ENCODE measurements at regions not wholly inside any gene's neighbourhood (a gene's known extent, or its start where the extent isn't known, plus 50 kb on each side); places are given as distances from the start of the nearest gene placed in this dataset.

DNA sequence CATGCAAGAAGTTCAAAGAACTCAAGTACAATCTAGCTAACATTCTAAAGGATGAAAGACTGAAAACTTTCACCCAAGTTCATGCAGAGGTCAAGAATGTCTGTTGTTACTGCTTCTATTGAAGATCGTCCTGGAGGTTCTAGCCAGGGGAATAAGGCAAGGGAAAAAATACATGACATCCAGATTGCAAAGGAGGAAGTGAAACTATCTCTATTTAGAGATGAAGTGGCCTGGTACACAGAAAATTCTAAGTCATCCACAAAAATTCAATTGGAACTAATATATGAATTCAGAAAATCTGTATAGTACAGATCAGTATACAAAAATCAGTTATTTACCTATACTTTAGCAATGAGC, 693.0 kb downstream of the NR2F2 start:
- no CpG with 5 or more reads among the region's 1 CpG for WGBS (ENCODE audit: insufficient coverage, low lambda C conversion rate)
- Histone ChIP-seq H3K36me3 (ENCODE audit: control insufficient read depth, insufficient read depth, low read length) (no peaks in the 10 kb centered on the region), H3K9me3 (ENCODE audit: control insufficient read depth, low read depth, low read length) (no peaks in the 10 kb centered on the region), H3K4me1 (ENCODE audit: control insufficient read depth, insufficient read depth, low read length) (no peaks in the 10 kb centered on the region), H3K27me3 (ENCODE audit: control insufficient read depth, insufficient read depth, low read length) (no peaks in the 10 kb centered on the region), H3K4me3 (ENCODE audit: low read length) (no peak overlapping the region), H3K27ac (ENCODE audit: low read length) (no peak overlapping the region)
- DNase-seq, result no peak

DNA sequence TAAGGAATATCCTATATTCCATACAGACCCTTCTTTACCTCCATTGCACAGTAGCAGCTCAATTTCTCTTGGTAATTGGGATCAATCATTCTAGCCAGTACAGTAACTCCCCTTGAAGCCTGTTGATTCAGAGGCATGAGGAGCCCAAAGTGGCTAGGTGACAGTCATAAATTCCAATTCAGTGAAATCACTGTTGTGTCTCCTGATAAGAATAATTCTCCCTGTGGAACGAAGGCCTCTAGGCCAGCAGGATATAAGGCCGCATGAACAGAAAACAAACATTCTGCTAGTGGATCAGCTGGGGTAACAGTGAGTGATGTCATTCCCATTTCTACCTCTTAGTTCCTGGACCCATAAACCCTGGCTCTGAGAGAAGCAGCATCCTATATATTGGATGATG, 696.3 kb downstream of the NR2F2 start:
- no CpG with 5 or more reads among the region's 2 CpGs for WGBS (ENCODE audit: insufficient coverage, low lambda C conversion rate)
- no peak for DNase-seq
- Histone ChIP-seq H3K4me3 (ENCODE audit: low read length) (no peak overlapping the region), H3K4me1 (ENCODE audit: control insufficient read depth, insufficient read depth, low read length) (no peaks in the 10 kb centered on the region), H3K9me3 (ENCODE audit: control insufficient read depth, low read depth, low read length) (no peaks in the 10 kb centered on the region), H3K27me3 (ENCODE audit: control insufficient read depth, insufficient read depth, low read length) (no peaks in the 10 kb centered on the region), H3K36me3 (ENCODE audit: control insufficient read depth, insufficient read depth, low read length) (no peaks in the 10 kb centered on the region), H3K27ac (ENCODE audit: low read length) (no peak overlapping the region)

DNA sequence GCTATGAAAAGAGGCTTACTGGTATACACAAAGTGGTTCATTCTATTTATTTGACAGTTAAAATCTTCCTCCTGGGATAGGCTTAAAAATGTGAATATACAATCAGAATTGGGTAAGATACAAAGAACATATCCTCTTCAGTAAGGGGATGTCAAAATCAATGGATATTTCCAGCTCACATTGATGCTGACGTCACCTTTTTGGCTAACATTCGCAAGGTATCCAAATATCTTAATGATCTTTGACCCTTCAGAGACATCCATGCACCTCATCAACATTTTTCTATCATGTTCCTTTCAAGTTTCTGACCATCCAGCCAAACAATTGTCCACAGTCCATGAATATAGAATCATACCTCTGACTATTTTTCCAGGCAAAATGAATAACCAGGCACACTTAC, 697.3 kb downstream of the NR2F2 start:
- no peaks in the 10 kb centered on the region for H3K9me3 ChIP-seq (ENCODE audit: control insufficient read depth, low read depth, low read length)
- no peak for DNase-seq
- H3K27ac ChIP-seq (ENCODE audit: low read length), result no peak overlapping the region
- no peak overlapping the region for H3K4me3 ChIP-seq (ENCODE audit: low read length)
- no peaks in the 10 kb centered on the region for H3K27me3 ChIP-seq (ENCODE audit: control insufficient read depth, insufficient read depth, low read length)
- no peaks in the 10 kb centered on the region for H3K36me3 ChIP-seq (ENCODE audit: control insufficient read depth, insufficient read depth, low read length)
- H3K4me1 ChIP-seq (ENCODE audit: control insufficient read depth, insufficient read depth, low read length), result no peaks in the 10 kb centered on the region
- WGBS (ENCODE audit: insufficient coverage, low lambda C conversion rate), result no CpG with 5 or more reads among the region's 2 CpGs

DNA sequence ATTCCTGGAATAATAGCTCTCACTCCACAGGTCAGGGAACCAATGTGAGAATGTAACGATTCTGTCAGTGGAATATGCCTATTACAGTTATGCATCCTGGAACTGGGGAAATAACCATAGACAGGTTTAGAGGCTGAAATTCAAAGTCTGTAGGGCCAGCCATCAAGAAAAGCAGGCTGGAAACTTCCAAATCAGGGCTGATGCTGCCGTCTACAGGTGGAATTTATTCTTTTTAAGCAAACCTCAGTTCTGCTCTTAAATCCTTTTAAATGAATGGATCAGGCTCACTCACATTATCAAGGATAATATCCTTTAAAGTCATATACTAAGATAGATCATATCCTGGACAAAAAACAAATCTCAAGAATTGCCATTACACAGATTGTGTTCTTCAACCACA, 699.8 kb downstream of the NR2F2 start:
- no peaks in the 10 kb centered on the region for H3K4me1 ChIP-seq (ENCODE audit: control insufficient read depth, insufficient read depth, low read length)
- no peak overlapping the region for H3K27ac ChIP-seq (ENCODE audit: low read length)
- H3K9me3 ChIP-seq (ENCODE audit: control insufficient read depth, low read depth, low read length), result no peaks in the 10 kb centered on the region
- DNase-seq, result no peak
- no peak overlapping the region for H3K4me3 ChIP-seq (ENCODE audit: low read length)
- H3K36me3 ChIP-seq (ENCODE audit: control insufficient read depth, insufficient read depth, low read length), result no peaks in the 10 kb centered on the region
- no CpG with 5 or more reads among the region's 2 CpGs for WGBS (ENCODE audit: insufficient coverage, low lambda C conversion rate)
- no peaks in the 10 kb centered on the region for H3K27me3 ChIP-seq (ENCODE audit: control insufficient read depth, insufficient read depth, low read length)

DNA sequence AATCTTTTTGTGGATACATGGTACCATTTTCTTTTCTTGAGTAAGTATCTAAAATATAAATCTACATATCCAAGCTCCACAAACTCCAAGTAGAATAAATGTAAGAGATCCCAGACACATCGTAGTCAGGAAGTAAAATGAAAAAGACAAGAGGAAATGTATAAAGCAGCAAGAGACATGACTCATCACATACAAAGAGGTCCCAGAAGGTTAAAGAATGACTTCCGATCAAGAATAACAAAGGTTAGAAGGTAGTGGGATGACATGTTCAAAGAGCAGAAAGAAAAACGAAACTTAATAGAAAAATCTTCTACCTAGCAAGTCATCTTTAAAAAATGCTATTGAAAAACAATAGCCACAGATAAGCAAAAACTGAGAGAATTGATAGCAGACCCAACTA, 705.8 kb downstream of the NR2F2 start:
- H3K27me3 ChIP-seq (ENCODE audit: control insufficient read depth, insufficient read depth, low read length), result no peaks in the 10 kb centered on the region
- no peaks in the 10 kb centered on the region for H3K4me1 ChIP-seq (ENCODE audit: control insufficient read depth, insufficient read depth, low read length)
- H3K27ac ChIP-seq (ENCODE audit: low read length), result no peak overlapping the region
- H3K9me3 ChIP-seq (ENCODE audit: control insufficient read depth, low read depth, low read length), result no peaks in the 10 kb centered on the region
- WGBS (ENCODE audit: insufficient coverage, low lambda C conversion rate), result 83% methylated on average over 2 of the region's 3 CpGs
- H3K4me3 ChIP-seq (ENCODE audit: low read length), result no peak overlapping the region
- no peaks in the 10 kb centered on the region for H3K36me3 ChIP-seq (ENCODE audit: control insufficient read depth, insufficient read depth, low read length)
- DNase-seq, result no peak

DNA sequence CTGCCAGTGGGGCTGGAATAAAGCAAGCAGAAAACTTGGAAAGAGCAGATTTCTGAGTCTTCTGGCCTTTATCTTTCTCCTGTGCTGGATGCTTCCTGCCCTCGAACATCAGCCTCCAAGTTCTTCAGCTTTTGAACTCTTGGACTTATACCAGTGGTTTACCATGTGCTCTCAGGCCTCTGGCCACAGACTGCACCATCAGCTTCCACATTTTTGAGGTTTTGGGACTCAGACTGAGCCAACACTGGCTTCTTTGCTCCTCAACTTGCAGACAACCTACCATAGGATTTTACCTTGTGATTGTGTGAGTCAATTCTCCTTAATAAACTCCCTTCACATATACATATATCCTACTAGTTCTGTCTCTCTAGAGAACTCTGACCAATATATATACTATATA, 706.6 kb downstream of the NR2F2 start:
- Histone ChIP-seq H3K27ac (ENCODE audit: low read length) (no peak overlapping the region), H3K36me3 (ENCODE audit: control insufficient read depth, insufficient read depth, low read length) (no peaks in the 10 kb centered on the region), H3K9me3 (ENCODE audit: control insufficient read depth, low read depth, low read length) (no peaks in the 10 kb centered on the region), H3K4me3 (ENCODE audit: low read length) (no peak overlapping the region), H3K4me1 (ENCODE audit: control insufficient read depth, insufficient read depth, low read length) (no peaks in the 10 kb centered on the region), H3K27me3 (ENCODE audit: control insufficient read depth, insufficient read depth, low read length) (no peaks in the 10 kb centered on the region)
- no CpG with 5 or more reads among the region's 1 CpG for WGBS (ENCODE audit: insufficient coverage, low lambda C conversion rate)
- no peak for DNase-seq

DNA sequence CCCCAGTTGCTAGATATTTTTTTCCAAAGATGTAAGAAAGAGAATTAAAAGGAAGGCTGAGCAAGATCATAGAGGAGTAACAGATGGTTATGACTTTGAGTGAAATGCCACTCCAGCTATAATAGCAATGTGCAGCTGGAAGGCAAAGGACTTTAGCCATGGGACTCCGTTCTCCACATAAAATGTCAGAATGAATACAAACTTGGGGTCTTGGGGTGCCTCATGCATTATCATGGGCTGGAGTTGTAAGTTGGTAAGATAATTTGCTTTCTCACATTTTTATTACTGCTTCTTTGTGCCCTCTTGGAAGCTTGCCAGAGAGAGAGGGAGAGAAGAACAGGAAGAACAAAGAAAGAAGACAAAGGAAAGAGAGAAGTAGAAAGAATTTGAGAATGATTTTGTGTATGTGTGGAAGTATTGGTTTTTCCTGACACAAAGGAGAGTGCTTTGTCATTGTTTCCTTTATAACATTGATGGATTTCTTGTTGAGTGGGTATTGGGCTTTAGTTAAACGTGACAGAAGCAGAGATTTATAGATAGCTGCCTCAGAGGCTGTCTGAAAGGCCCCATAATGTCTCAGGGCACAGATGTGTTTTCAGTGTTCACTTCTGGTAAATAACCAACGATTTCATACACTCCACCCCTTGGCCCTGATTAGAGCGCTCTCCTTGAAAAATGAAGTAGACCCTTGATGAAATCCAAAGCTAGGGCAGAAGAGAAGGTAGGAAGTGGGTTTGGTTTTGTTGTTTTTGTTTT, 715.3 kb downstream of the NR2F2 start:
- 40% methylated on average over 1 of the region's 4 CpGs for WGBS (ENCODE audit: insufficient coverage, low lambda C conversion rate)
- Histone ChIP-seq H3K4me1 (ENCODE audit: control insufficient read depth, insufficient read depth, low read length) (no peaks in the 10 kb centered on the region), H3K4me3 (ENCODE audit: low read length) (no peak overlapping the region), H3K9me3 (ENCODE audit: control insufficient read depth, low read depth, low read length) (no peaks in the 10 kb centered on the region), H3K27me3 (ENCODE audit: control insufficient read depth, insufficient read depth, low read length) (no peaks in the 10 kb centered on the region), H3K36me3 (ENCODE audit: control insufficient read depth, insufficient read depth, low read length) (no peaks in the 10 kb centered on the region), H3K27ac (ENCODE audit: low read length) (no peak overlapping the region)
- DNase-seq, result no peak

DNA sequence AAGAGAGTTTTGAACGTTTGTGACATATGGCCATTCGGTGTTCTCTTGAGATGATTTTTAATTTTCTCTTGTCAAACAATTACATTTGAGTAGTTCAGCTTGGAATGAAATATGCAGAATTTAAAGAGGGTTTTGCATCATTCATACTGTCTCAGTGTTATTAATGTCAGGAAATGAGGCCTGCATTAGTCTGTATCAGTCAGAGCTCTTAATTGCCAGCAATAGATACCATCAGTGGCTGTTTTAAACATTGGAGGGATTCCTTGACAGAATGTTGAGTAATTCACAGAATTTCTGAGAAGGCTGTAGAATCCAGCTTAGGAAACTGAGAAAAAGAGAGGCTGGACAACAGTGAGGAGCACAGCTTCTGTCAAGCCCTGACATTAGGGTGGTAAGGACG, 722.0 kb downstream of the NR2F2 start:
- no peaks in the 10 kb centered on the region for H3K4me1 ChIP-seq (ENCODE audit: control insufficient read depth, insufficient read depth, low read length)
- no peak overlapping the region for H3K4me3 ChIP-seq (ENCODE audit: low read length)
- no peaks in the 10 kb centered on the region for H3K36me3 ChIP-seq (ENCODE audit: control insufficient read depth, insufficient read depth, low read length)
- H3K27me3 ChIP-seq (ENCODE audit: control insufficient read depth, insufficient read depth, low read length), result no peaks in the 10 kb centered on the region
- H3K9me3 ChIP-seq (ENCODE audit: control insufficient read depth, low read depth, low read length), result no peaks in the 10 kb centered on the region
- 94% methylated on average over 2 of the region's 3 CpGs for WGBS (ENCODE audit: insufficient coverage, low lambda C conversion rate)
- DNase-seq, result no peak
- no peak overlapping the region for H3K27ac ChIP-seq (ENCODE audit: low read length)

DNA sequence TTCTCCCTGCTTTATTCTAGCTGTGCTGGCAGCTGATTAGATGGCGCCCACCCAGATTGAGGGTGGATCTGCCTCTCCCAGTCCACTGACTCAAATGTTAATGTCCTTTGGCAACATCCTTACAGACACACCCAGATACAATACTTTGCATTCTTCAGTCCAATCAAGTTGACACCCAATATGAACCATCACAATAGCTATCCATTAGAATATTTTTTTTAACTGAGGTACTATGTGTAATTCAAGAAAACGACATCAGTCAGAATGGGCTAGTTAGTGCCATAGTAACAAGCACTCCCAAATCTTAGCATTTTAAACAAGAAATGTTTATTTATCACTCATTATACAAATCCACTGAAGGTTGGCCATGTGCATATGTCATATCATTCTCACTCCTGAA, 723.1 kb downstream of the NR2F2 start:
- no CpG with 5 or more reads among the region's 2 CpGs for WGBS (ENCODE audit: insufficient coverage, low lambda C conversion rate)

DNA sequence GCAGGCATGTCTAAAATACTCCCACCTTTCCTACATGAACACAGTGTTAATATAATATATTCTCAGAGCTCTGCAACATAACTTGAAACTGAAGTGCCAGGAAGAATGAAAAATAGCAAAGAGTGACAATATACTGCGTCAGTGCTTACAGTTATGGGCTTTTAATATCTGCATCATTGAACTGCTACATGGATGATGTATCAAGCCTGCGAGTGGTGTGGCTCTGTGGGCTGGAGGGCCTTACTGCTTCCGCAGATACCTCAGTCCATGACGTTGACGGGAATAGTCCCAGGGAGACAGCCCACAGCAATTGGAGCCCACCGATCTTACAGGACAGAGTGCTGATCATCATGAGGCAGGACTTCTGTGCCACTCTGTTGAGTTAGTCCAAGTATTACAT, 727.0 kb downstream of the NR2F2 start:
- H3K27me3 ChIP-seq (ENCODE audit: control insufficient read depth, insufficient read depth, low read length), result no peaks in the 10 kb centered on the region
- no peak overlapping the region for H3K4me3 ChIP-seq (ENCODE audit: low read length)
- no peak overlapping the region for H3K27ac ChIP-seq (ENCODE audit: low read length)
- H3K4me1 ChIP-seq (ENCODE audit: control insufficient read depth, insufficient read depth, low read length), result no peaks in the 10 kb centered on the region
- DNase-seq, result no peak
- no peaks in the 10 kb centered on the region for H3K9me3 ChIP-seq (ENCODE audit: control insufficient read depth, low read depth, low read length)
- no CpG with 5 or more reads among the region's 6 CpGs for WGBS (ENCODE audit: insufficient coverage, low lambda C conversion rate)
- no peaks in the 10 kb centered on the region for H3K36me3 ChIP-seq (ENCODE audit: control insufficient read depth, insufficient read depth, low read length)

More for the DNA sequence above, 723.1 kb downstream of the NR2F2 start:
- H3K27me3 ChIP-seq (ENCODE audit: control insufficient read depth, insufficient read depth, low read length), result no peaks in the 10 kb centered on the region
- H3K4me1 ChIP-seq (ENCODE audit: control insufficient read depth, insufficient read depth, low read length), result no peaks in the 10 kb centered on the region
- no peaks in the 10 kb centered on the region for H3K36me3 ChIP-seq (ENCODE audit: control insufficient read depth, insufficient read depth, low read length)
- H3K4me3 ChIP-seq (ENCODE audit: low read length), result no peak overlapping the region
- DNase-seq, result no peak
- H3K9me3 ChIP-seq (ENCODE audit: control insufficient read depth, low read depth, low read length), result no peaks in the 10 kb centered on the region
- H3K27ac ChIP-seq (ENCODE audit: low read length), result no peak overlapping the region

DNA sequence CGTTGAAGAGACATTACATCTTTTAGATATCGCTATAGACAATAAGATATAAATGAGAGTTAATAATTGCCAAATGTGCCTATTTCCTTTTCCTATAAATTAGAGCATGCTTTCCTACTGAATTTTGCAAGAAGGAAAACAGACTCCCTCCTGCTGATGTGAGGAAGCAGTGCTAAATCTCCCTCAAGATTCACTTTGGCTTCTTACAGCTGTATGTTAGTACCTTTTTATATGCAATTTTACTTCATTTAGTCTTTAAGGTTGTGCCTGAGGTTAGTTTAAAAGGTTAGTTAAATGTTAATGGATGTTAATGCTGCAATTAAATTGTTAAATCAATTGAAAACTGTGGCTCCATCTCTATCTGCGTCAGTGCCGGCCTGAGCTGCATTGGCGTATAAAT, 728.8 kb downstream of the NR2F2 start:
- WGBS (ENCODE audit: insufficient coverage, low lambda C conversion rate), result 100% methylated on average over 2 of the region's 5 CpGs
- no peaks in the 10 kb centered on the region for H3K36me3 ChIP-seq (ENCODE audit: control insufficient read depth, insufficient read depth, low read length)
- no peaks in the 10 kb centered on the region for H3K9me3 ChIP-seq (ENCODE audit: control insufficient read depth, low read depth, low read length)
- DNase-seq, result no peak
- no peak overlapping the region for H3K27ac ChIP-seq (ENCODE audit: low read length)
- H3K27me3 ChIP-seq (ENCODE audit: control insufficient read depth, insufficient read depth, low read length), result no peaks in the 10 kb centered on the region
- H3K4me3 ChIP-seq (ENCODE audit: low read length), result no peak overlapping the region
- H3K4me1 ChIP-seq (ENCODE audit: control insufficient read depth, insufficient read depth, low read length), result no peaks in the 10 kb centered on the region

Data from large intestine (tissue), 3 donors.